ENCODE measurements at regions not wholly inside any gene's neighbourhood (a gene's known extent, or its start where the extent isn't known, plus 50 kb on each side); places are given as distances from the start of the nearest gene placed in this dataset.
A peak's percentile ranks its signal among the peaks of the same experiment; 100 is the strongest.

DNA sequence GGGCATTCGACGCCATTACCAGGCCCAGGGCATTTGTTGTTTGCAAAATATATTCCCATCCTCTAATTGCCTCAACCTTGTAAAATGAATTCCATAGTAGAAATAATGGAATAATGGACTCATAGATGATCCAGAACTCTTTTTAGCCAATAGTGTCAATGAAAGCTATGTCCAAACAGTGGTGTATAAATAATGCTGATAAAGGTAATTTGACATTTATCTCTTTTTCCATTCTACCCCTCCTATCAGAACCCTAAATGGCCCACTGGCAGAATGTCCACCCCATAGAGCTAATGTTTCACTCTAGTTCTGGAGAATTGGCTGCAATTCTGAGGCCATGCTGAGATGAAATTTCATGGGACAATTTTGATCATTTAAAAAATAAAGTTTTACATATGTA is 76.4 kb upstream of the DLX6 start:
- DNase-seq: no peak

DNA sequence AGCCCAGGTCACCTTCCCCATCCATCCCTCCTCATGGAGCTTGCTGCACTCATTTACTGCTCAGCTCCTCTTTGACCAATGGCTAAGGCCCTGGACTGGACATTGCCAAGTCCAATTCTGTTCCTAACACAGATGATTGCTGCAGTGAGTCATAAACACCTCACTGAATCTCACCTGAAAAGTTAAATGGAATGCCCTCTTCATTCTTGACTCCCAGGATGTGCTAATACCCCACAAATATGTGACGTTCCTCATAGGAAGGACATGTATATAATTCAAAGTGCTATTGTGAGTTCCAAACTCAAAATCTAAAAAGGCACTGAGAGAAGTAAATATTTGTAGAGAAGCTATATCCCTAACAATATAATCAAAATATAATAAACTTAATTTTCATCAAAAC is 73.5 kb upstream of the DLX6 start:
- DNase-seq: no peak

DNA sequence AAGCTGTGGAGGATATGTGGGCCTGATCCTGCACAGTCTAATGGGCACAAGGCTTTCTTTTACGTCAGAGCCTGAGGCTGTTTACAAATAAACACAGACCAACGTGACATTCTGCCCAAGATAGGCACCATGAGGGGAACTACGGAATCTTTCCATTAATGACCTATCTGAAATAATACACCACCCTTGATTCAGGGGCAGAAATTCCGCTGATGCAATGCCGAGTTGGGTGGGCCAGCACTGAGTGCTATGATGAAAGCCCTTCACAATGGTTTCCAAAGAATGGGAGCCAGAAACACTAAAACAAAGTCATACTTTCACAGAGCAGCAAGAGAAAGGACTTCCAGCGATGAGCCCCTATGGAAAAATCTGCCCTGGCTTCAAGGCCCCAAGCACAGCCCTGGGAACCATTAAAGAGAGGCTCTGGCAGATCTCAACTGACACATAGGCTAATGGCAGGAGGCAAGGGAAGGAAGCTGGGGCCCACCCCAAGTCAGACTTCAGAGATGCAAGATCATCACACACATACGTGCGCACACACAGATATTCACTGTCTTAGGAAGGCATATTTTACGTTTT is 72.2 kb upstream of the DLX6 start:
- no peak for DNase-seq

DNA sequence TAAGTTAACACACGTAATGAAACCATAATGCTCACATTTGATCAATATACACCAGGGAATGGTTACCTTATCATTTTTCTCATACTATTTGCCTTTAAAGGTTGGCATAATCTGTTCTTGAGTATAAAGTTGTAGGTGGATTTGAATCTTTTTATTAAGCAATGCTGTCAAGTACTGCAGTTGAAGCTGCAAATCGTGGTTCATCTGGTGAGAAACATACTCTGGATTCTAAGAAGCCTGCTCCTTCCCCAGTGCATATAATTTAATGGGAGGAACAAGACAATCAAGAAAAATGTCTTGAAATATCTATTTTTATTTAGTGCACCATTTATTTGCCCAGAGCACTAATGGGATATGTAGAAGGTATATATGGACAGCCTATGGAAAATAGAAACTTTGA is 68.7 kb upstream of the DLX6 start:
- DNase-seq: no peak

DNA sequence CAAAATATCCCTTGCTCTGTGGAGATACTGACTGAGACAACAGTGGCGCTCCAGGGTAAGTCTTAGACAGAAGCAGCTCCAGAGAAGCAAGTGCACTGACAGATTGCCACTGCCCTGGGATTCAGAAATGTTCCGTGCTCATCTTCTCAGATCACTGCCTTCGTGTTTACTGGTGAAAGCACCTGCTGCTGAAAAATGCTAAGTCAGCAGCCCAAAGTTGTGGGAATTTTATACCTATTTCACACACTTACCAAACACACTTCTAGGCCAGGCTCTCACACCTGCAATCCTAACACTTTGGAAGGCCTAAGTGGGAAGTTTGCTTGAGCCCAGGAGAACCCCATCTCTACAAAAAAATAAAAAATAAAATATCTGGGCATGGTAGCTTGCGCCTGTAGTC is 63.2 kb upstream of the DLX6 start:
- DNase-seq: no peak

DNA sequence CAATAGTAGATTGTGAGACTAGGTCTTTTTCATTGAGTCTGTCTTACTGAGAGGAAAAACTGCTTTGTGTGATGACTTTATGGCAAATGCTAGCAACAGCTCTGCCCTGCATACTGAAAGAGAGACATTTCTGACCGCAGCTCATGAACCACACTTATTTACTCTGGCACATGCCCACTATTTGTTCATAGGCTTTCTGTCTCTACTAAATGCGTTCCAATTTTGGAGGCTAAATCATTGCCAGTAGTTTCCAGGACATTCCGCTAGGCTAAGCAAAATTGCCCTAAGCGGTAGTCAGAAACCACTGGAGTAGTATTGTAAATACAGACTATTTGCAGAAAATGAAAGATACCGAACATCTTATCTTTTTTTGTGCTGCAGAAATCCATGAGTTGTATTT is 55.6 kb upstream of the DLX6 start:
- DNase-seq: no peak

DNA sequence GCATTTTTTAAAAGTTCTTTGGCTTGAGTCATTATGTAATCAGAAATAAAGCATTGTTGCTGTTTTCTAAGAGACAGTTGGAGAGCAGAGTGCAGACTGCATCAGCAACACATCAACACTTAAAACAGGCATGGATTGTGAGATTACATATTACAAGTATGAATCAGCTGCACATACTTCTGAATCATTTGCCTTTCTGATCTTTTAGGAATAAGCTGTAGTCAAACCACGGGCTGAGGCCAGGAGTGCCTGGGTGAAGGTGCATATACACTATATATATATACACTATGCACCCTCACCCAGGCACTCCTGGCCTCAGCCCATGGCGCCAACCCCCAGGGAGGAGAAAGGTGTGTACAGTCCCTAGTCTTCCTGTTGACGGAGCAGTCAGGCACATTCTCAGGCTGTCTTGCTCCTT is 52.4 kb upstream of the DLX6 start:
- peak; percentile 25 for DNase-seq

DNA sequence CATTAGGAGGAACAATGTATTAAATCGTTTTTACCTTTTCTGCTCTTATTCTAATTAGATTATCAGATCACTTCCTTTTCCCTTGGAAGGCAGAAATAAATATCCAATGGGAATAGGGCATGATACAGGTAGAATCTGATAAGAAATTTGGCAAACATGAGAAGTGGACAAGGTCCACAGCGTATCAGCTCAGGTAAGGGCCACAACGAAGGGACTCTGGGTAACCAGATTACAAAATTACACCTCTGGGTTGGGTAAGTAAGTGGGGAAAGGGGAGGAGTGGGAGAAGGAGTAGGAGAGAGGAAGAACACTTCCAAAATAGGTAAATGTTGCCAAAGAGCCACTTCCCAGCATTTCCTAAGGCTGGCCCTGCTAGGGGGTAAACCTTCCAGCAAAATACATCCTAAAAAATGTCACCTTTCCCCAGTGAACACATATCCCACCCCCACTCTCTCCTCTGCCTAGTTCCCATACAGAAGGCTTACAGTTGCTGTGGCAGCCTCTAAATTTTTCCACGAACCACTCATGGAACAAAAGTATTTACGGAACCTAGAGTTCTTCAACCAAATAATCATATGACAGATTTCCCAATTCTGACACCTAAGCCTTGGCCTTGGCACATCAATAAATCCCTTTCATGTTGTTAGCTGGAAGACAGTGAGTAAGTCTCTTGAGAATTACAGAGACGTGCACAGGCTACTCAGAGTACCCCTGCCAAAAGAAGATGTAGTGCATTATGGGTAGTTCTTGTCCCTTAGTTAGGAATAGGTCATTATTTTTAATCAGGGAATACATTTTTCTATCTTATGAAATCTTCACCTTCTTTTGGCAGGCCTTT is 51.5 kb upstream of the DLX6 start:
- no peak for DNase-seq

Measured in fibroblast of skin of abdomen (primary cell).